Thoracic aorta (tissue), 2 donors: ENCODE measurements at regions not wholly inside any gene's neighbourhood (a gene's known extent, or its start where the extent isn't known, plus 50 kb on each side); places are given as distances from the start of the nearest gene placed in this dataset.
"Not testable (repeated sequence)": the region's sequence is repeated elsewhere in the genome, so short reads cannot be mapped to it uniquely, and the experiment has no call there.

ENCODE experiments used
- ATAC-seq: fragments of 150-250 bp; one replicate; pipeline ENCODE4 v1.8.0; 2017; ENCODE audit warnings: low read depth; ENCODE audit not compliant: insufficient number of reproducible peaks, low FRiP score
- DNase-seq: peaks from one replicate; pipeline ENCODE4 v3.0.0-alpha.2; 2020; ENCODE audit warnings: low spot score
- H3K27ac ChIP-seq, 2 donors: fragments of 200-600 bp; sonication (generic); 1 replicate in 1 of 2; 2 replicates in 1 of 2; pipeline ENCODE4 v1.5.1; 2016; ENCODE audit warnings: mild to moderate bottlenecking in 2 of 2, moderate library complexity in 2 of 2
- H3K27me3 ChIP-seq: fragments of 200-600 bp; sonication (generic); replicated peaks from 2 replicates; pipeline ENCODE4 v1.6.0; 2016; ENCODE audit warnings: mild to moderate bottlenecking; ENCODE audit not compliant: insufficient read depth
- H3K36me3 ChIP-seq: fragments of 200-600 bp; sonication (generic); one replicate; pipeline ENCODE4 v1.5.1; 2016
- H3K4me1 ChIP-seq, 2 donors: fragments of 200-600 bp; sonication (generic); 1 replicate in 1 of 2; 2 replicates in 1 of 2; pipeline versions ENCODE4 v1.5.1 to v1.6.0; 2016; ENCODE audit warnings: low read depth in 2 of 2, mild to moderate bottlenecking in 1 of 2; ENCODE audit not compliant: control insufficient read depth in 1 of 2
- H3K4me3 ChIP-seq: fragments of 200-600 bp; sonication (generic); 2 replicates; pipeline ENCODE4 v1.5.1; 2016; ENCODE audit warnings: mild to moderate bottlenecking
- H3K9me3 ChIP-seq: fragments of 200-600 bp; sonication (generic); 2 replicates; pipeline ENCODE4 v1.5.1; 2016
- CTCF ChIP-seq: fragments of 200-600 bp; sonication (generic); IDR thresholded peaks from one replicate; pipeline ENCODE4 v1.5.1; 2019; ENCODE audit warnings: antibody characterized with exemption

- Histone ChIP-seq H3K27ac (no peak overlapping the region), H3K9me3 (no peaks in the 10 kb centered on the region), H3K27me3 (no peaks in the 10 kb centered on the region), H3K36me3 (no peaks in the 10 kb centered on the region), H3K4me1 (no peaks in the 10 kb centered on the region), H3K4me3 (no peak overlapping the region)
- TF ChIP-seq CTCF, result no peak
- ATAC-seq (no peak), DNase-seq (no peak)
Observed at GRCh38 chr7:131931370-131931769, 374.9 kb upstream of the PODXL start.

GRCh38 chr7:131929632-131930031, 373.2 kb upstream of the PODXL start:
- no peak for TF ChIP-seq CTCF
- Histone ChIP-seq H3K36me3 (no peaks in the 10 kb centered on the region), H3K27ac (no peak overlapping the region), H3K27me3 (no peaks in the 10 kb centered on the region), H3K4me3 (no peak overlapping the region), H3K9me3 (no peaks in the 10 kb centered on the region), H3K4me1 (no peaks in the 10 kb centered on the region)
- DNase-seq, result no peak
- no peak for ATAC-seq

- no peaks in the 10 kb centered on the region for H3K27me3 ChIP-seq
- no peaks in the 10 kb centered on the region for H3K36me3 ChIP-seq
- H3K27ac ChIP-seq, result no peak overlapping the region
- H3K4me1 ChIP-seq, result no peaks in the 10 kb centered on the region
- ATAC-seq (no peak), DNase-seq (no peak)
- no peaks in the 10 kb centered on the region for H3K9me3 ChIP-seq
- no peak overlapping the region for H3K4me3 ChIP-seq
- no peak for TF ChIP-seq CTCF
Observed at GRCh38 chr7:131927770-131928423, 371.5 kb upstream of the PODXL start.

- no peaks in the 10 kb centered on the region for H3K9me3 ChIP-seq
- no peak for DNase-seq
- no peaks in the 10 kb centered on the region for H3K27me3 ChIP-seq
- no peak for ATAC-seq
- no peak for TF ChIP-seq CTCF
- H3K4me1 ChIP-seq, result no peaks in the 10 kb centered on the region
- H3K36me3 ChIP-seq, result no peaks in the 10 kb centered on the region
- H3K27ac ChIP-seq, result no peak overlapping the region
- H3K4me3 ChIP-seq, result no peak overlapping the region
Observed at GRCh38 chr7:131925636-131926035, 369.2 kb upstream of the PODXL start.

- Histone ChIP-seq H3K27me3 (no peaks in the 10 kb centered on the region), H3K36me3 (no peaks in the 10 kb centered on the region), H3K4me3 (no peak overlapping the region), H3K9me3 (no peaks in the 10 kb centered on the region), H3K27ac (no peak overlapping the region), H3K4me1 (no peaks in the 10 kb centered on the region)
- DNase-seq (no peak), ATAC-seq (no peak)
- no peak for TF ChIP-seq CTCF
Observed at GRCh38 chr7:131924857-131925256, 368.4 kb upstream of the PODXL start.

GRCh38 chr7:131922948-131923347, 366.5 kb upstream of the PODXL start:
- not testable (repeated sequence) for H3K36me3 ChIP-seq, ATAC-seq, H3K27ac ChIP-seq, H3K27me3 ChIP-seq, H3K4me1 ChIP-seq, DNase-seq, H3K9me3 ChIP-seq, H3K4me3 ChIP-seq
